Mononuclear cell (primary cell): ENCODE measurements at regions not wholly inside any gene's neighbourhood (a gene's known extent, or its start where the extent isn't known, plus 50 kb on each side); places are given as distances from the start of the nearest gene placed in this dataset.

Experiments used
- H3K27me3 ChIP-seq: 2 replicates; pipeline ENCODE4 v1.6.0; 2011; ENCODE audit warnings: low read length, control low read depth; ENCODE audit not compliant: insufficient read depth
- H3K4me1 ChIP-seq: 2 replicates; pipeline ENCODE4 v1.5.1; 2011; ENCODE audit warnings: mild to moderate bottlenecking, low read length, control low read depth; ENCODE audit not compliant: insufficient read depth
- H3K4me3 ChIP-seq: 2 replicates; pipeline ENCODE4 v1.5.1; 2011; ENCODE audit warnings: mild to moderate bottlenecking, low read length, moderate library complexity
- H3K9me3 ChIP-seq: 2 replicates; pipeline ENCODE4 v1.5.1; 2011; ENCODE audit warnings: low read depth, mild to moderate bottlenecking, control low read depth, low read length

DNA sequence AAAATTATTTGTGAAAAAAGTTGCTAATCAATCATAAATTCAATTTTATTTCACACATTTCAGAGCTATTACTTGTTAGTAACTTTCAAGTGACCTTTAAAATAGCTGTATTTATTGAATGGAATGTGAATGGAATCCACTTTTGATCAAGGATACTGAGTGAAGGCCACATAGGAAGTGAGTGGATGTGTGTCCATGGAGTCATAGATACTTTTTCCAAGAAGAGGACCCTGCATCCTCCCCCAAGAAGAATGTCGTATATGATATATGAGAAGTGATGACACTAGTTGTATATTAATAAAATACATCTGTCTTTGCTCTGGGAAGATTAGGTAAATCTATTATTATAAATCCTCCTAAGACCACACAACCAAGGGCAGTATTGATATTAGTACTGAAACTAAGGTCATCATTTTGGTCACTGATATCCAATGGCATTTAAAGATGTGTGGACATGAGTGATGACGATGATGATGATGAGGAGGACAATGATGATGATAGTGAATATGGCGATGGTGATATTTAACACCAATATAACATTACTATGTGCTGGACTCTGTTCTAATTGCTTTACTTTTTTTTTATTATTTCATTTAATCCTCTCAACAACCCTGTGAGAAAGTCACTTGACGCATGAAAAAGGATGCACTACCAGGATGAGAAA lies 493.0 kb upstream of the NR2F2 start:
- Histone ChIP-seq H3K27me3 (no peaks in the 10 kb centered on the region), H3K4me1 (peaks cover 9% of the 10 kb centered on the region), H3K4me3 (no peak overlapping the region), H3K9me3 (no peaks in the 10 kb centered on the region)

DNA sequence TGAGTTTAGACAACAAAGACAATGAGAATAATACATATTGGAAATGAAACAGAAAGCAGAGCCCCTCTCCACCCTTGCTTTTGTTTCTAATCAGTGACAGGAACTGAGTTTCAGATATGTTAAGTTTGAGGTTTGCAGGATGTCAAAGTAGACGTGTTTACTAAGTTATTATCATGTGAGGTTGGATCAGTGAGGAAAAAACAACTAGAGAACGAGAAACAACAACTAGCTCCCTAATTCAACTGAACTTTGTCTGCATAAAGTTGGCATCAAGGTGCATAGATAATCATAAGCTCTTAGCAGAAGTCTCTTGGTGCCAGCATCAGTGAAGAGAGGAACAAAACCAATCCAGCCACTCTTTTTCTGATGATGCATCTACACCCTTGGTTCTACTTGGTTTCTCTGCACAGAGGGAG lies 491.1 kb upstream of the NR2F2 start:
- H3K27me3 ChIP-seq, result no peaks in the 10 kb centered on the region
- no peaks in the 10 kb centered on the region for H3K9me3 ChIP-seq
- H3K4me1 ChIP-seq, result peaks cover 9% of the 10 kb centered on the region
- H3K4me3 ChIP-seq, result no peak overlapping the region

DNA sequence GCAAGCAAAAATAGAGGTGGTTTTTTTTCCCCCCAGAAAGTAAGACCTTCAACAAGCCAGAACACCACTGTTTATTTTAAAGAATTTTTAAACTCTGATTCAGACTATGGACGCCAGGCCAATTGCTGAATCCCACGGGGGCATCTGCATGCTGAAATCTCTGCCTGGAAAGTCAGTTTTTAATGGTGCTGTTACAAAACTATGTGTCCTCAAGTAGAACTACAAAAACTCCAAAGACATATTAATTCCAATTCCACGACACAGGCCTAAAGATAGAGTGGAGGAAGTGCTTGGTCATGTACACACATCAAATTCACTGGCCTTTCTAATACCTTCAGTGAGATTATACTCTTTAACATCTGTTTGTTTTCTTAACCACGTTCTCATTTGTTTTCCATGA lies 490.5 kb upstream of the NR2F2 start:
- peaks cover 9% of the 10 kb centered on the region for H3K4me1 ChIP-seq
- no peak overlapping the region for H3K4me3 ChIP-seq
- H3K9me3 ChIP-seq, result no peaks in the 10 kb centered on the region
- H3K27me3 ChIP-seq, result no peaks in the 10 kb centered on the region

DNA sequence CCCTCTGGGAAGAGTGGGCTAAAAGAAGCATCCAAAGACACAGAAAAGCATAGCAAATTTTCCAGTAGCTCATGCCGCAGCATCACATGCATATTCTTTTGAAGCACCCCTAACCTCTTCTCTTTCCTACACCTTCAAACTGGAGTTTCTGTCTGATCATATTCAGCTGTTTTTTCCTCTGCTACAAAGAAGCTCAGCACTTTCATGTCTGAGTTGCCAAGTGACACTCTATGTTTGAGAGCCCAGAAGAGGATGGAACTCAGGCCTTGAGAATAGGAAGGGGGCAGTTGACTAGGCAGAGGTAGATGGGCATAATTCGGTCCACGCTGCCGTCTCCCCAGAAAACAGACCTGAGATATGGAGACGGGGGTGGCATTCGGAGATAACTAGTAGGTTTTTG lies 489.6 kb upstream of the NR2F2 start:
- no peaks in the 10 kb centered on the region for H3K27me3 ChIP-seq
- H3K9me3 ChIP-seq, result no peaks in the 10 kb centered on the region
- H3K4me3 ChIP-seq, result no peak overlapping the region
- H3K4me1 ChIP-seq, result peaks cover 9% of the 10 kb centered on the region

- H3K9me3 ChIP-seq, result no peaks in the 10 kb centered on the region
- H3K4me1 ChIP-seq, result peaks cover 9% of the 10 kb centered on the region
- H3K4me3 ChIP-seq, result no peak overlapping the region
- no peaks in the 10 kb centered on the region for H3K27me3 ChIP-seq
These were observed 487.9 kb upstream of the NR2F2 start for GRCh38 chr15:95842576-95842975.

- Histone ChIP-seq H3K4me1 (peaks cover 9% of the 10 kb centered on the region), H3K27me3 (no peaks in the 10 kb centered on the region), H3K4me3 (no peak overlapping the region), H3K9me3 (no peaks in the 10 kb centered on the region)
These were observed 487.1 kb upstream of the NR2F2 start for GRCh38 chr15:95843241-95843910.

- Histone ChIP-seq H3K9me3 (no peaks in the 10 kb centered on the region), H3K4me1 (no peaks in the 10 kb centered on the region), H3K27me3 (no peaks in the 10 kb centered on the region), H3K4me3 (no peak overlapping the region)
These were observed 484.5 kb upstream of the NR2F2 start for GRCh38 chr15:95845862-95846515.

DNA sequence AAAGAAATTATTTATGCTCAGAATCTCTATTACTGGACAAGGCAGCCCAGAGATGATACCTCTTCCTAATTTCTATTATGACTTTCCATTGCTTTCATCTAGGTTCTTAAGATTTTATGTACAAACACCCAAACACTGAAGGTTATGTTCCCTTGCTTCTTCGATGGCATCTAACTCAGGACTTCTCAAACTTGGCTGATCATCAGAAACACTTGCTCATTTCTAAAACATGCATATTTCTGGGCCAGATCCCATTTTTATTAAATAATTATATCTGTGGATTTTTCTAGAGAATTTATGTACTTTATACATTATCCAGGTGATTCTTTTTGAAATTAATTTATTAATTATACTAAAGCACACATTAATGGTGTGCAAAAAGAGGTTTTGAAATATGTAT lies 482.4 kb upstream of the NR2F2 start:
- Histone ChIP-seq H3K9me3 (no peaks in the 10 kb centered on the region), H3K4me3 (no peak overlapping the region), H3K27me3 (no peaks in the 10 kb centered on the region), H3K4me1 (no peaks in the 10 kb centered on the region)

GRCh38 chr15:95850837-95851236 lies 479.7 kb upstream of the NR2F2 start:
- Histone ChIP-seq H3K9me3 (no peaks in the 10 kb centered on the region), H3K4me3 (no peak overlapping the region), H3K27me3 (no peaks in the 10 kb centered on the region), H3K4me1 (no peaks in the 10 kb centered on the region)

GRCh38 chr15:95853350-95853749 lies 477.1 kb upstream of the NR2F2 start:
- Histone ChIP-seq H3K4me1 (no peaks in the 10 kb centered on the region), H3K27me3 (no peaks in the 10 kb centered on the region), H3K4me3 (no peak overlapping the region), H3K9me3 (no peaks in the 10 kb centered on the region)

- H3K27me3 ChIP-seq, result no peaks in the 10 kb centered on the region
- no peaks in the 10 kb centered on the region for H3K4me1 ChIP-seq
- no peaks in the 10 kb centered on the region for H3K9me3 ChIP-seq
- no peak overlapping the region for H3K4me3 ChIP-seq
These were observed 473.3 kb upstream of the NR2F2 start for GRCh38 chr15:95857124-95857757.

DNA sequence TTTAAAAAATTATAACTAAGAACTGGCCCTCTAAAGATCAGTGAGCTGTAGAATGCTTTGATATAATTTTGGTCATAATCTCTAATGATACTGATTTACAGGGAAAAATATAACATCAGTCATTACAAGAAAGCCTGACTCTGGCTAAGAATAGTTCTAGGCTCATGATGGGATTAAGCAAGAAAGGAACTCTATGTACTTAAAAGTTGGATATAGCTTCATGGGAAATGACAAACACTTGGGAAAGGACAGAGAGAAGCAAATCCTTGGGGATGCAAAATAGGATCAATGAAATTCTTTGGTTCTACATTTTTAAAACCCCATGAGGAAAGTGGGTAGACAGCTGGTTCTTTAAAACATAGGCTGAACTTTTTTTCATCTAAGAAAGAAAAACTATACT lies 472.7 kb upstream of the NR2F2 start:
- Histone ChIP-seq H3K27me3 (no peaks in the 10 kb centered on the region), H3K9me3 (no peaks in the 10 kb centered on the region), H3K4me1 (no peaks in the 10 kb centered on the region), H3K4me3 (no peak overlapping the region)

GRCh38 chr15:95860406-95860805 lies 470.1 kb upstream of the NR2F2 start:
- no peaks in the 10 kb centered on the region for H3K27me3 ChIP-seq
- no peaks in the 10 kb centered on the region for H3K9me3 ChIP-seq
- H3K4me3 ChIP-seq, result no peak overlapping the region
- H3K4me1 ChIP-seq, result peaks cover 2% of the 10 kb centered on the region

GRCh38 chr15:95864467-95864886 lies 466.0 kb upstream of the NR2F2 start:
- H3K4me1 ChIP-seq, result peaks cover 10% of the 10 kb centered on the region
- H3K4me3 ChIP-seq, result no peak overlapping the region
- no peaks in the 10 kb centered on the region for H3K27me3 ChIP-seq
- H3K9me3 ChIP-seq, result no peaks in the 10 kb centered on the region

- Histone ChIP-seq H3K4me1 (peaks cover 10% of the 10 kb centered on the region), H3K4me3 (no peak overlapping the region), H3K27me3 (no peaks in the 10 kb centered on the region), H3K9me3 (no peaks in the 10 kb centered on the region)
These were observed 465.2 kb upstream of the NR2F2 start for GRCh38 chr15:95865330-95865739.
